Loucy (cell line): ENCODE measurements at regions not wholly inside any gene's neighbourhood (a gene's known extent, or its start where the extent isn't known, plus 50 kb on each side); places are given as distances from the start of the nearest gene placed in this dataset.
"Not testable (repeated sequence)": the region's sequence is repeated elsewhere in the genome, so short reads cannot be mapped to it uniquely, and the experiment has no call there.

Source experiments
- H2AFZ ChIP-seq: fragments of 200-600 bp; sonication (generic); 2 replicates; pipeline ENCODE4 v1.6.0; 2016; ENCODE audit warnings: antibody characterized with exemption, mild to moderate bottlenecking, low read length, moderate library complexity
- H3F3A ChIP-seq: fragments of 200-600 bp; 2 replicates; pipeline ENCODE4 v1.6.0; 2016; ENCODE audit warnings: antibody characterized with exemption, low read depth, mild to moderate bottlenecking
- H3K27me3 ChIP-seq: fragments of 200-600 bp; sonication (generic); 2 replicates; pipeline ENCODE4 v1.6.1; 2014; ENCODE audit warnings: low read length, mild to moderate bottlenecking; ENCODE audit not compliant: insufficient read depth, poor library complexity, severe bottlenecking
- H3K36me3 ChIP-seq: fragments of 200-600 bp; sonication (generic); 2 replicates; pipeline ENCODE4 v1.6.1; 2016; ENCODE audit warnings: low read length; ENCODE audit not compliant: insufficient read depth
- H3K4me1 ChIP-seq: fragments of 200-600 bp; sonication (generic); 2 replicates; pipeline ENCODE4 v1.5.1; 2014; ENCODE audit warnings: low read length, mild to moderate bottlenecking; ENCODE audit not compliant: insufficient read depth, poor library complexity, severe bottlenecking
- H3K4me2 ChIP-seq: fragments of 200-600 bp; sonication (generic); 2 replicates; pipeline ENCODE4 v1.6.0; 2014; ENCODE audit warnings: antibody characterized with exemption, low read length, low read depth, mild to moderate bottlenecking; ENCODE audit not compliant: poor library complexity, severe bottlenecking
- H3K4me3 ChIP-seq: fragments of 200-600 bp; sonication (generic); 2 replicates; pipeline ENCODE4 v1.5.1; 2014; ENCODE audit warnings: low read length, mild to moderate bottlenecking, mixed read lengths; ENCODE audit not compliant: poor library complexity, severe bottlenecking
- H3K79me2 ChIP-seq: fragments of 200-600 bp; sonication (generic); 2 replicates; pipeline ENCODE4 v1.6.1; 2014; ENCODE audit warnings: low read length; ENCODE audit not compliant: insufficient read depth
- H3K9ac ChIP-seq: fragments of 200-600 bp; sonication (generic); 2 replicates; pipeline ENCODE4 v1.6.0; 2014; ENCODE audit warnings: mild to moderate bottlenecking, low read depth, low read length, moderate library complexity; ENCODE audit not compliant: poor library complexity, severe bottlenecking
- H3K9me2 ChIP-seq: fragments of 200-600 bp; sonication (generic); replicated peaks from 2 replicates; pipeline ENCODE4 v1.6.1; 2016; ENCODE audit warnings: low read depth, low read length, mixed read lengths
- H3K9me3 ChIP-seq: fragments of 200-600 bp; sonication (generic); 2 replicates; pipeline ENCODE4 v1.6.1; 2014; ENCODE audit warnings: mild to moderate bottlenecking, antibody characterized with exemption, low read length, low read depth; ENCODE audit not compliant: insufficient read depth
- H4K20me1 ChIP-seq: fragments of 200-600 bp; sonication (generic); 2 replicates; pipeline ENCODE4 v1.6.0; 2014; ENCODE audit warnings: antibody characterized with exemption, low read length, mild to moderate bottlenecking; ENCODE audit not compliant: insufficient read depth, poor library complexity, severe bottlenecking
- CTCF ChIP-seq: fragments of 200-600 bp; sonication (generic); conservative IDR thresholded peaks from 2 replicates; pipeline ENCODE4 v1.5.1; 2014; ENCODE audit warnings: mild to moderate bottlenecking, antibody characterized with exemption, low read length
- EZH2phosphoT487 ChIP-seq: fragments of 200-600 bp; IDR thresholded peaks from 2 replicates; pipeline ENCODE4 v1.6.1; 2018; ENCODE audit warnings: antibody characterized with exemption, mild to moderate bottlenecking, moderate library complexity, borderline replicate concordance

GRCh38 chr20:60101891-60102281, 143.7 kb downstream of the CDH26 start:
- H3K79me2 ChIP-seq = no peaks in the 10 kb centered on the region

GRCh38 chr20:60102665-60103210, 144.5 kb downstream of the CDH26 start:
- Histone ChIP-seq H3K9ac (no peak overlapping the region), H3K9me2 (no peaks in the 10 kb centered on the region), H3F3A (no peaks in the 10 kb centered on the region), H3K4me2 (no peak overlapping the region), H3K9me3 (no peaks in the 10 kb centered on the region; the same call in 1 of the 2 replicates), H3K79me2 (no peaks in the 10 kb centered on the region), H3K27me3 (no peaks in the 10 kb centered on the region), H4K20me1 (no peaks in the 10 kb centered on the region), H3K36me3 (no peaks in the 10 kb centered on the region), H3K4me1 (peaks cover 14% of the 10 kb centered on the region), H3K4me3 (no peak overlapping the region), H2AFZ (no peak overlapping the region)
- no peak for TF ChIP-seq EZH2phosphoT487
- TF ChIP-seq CTCF = no peak

More at GRCh38 chr20:60101891-60102281, 143.7 kb downstream of the CDH26 start:
- no peak overlapping the region for H3K4me2 ChIP-seq
- TF ChIP-seq EZH2phosphoT487 = no peak
- no peak for TF ChIP-seq CTCF
- H3K9ac ChIP-seq = no peak overlapping the region
- H3F3A ChIP-seq = no peaks in the 10 kb centered on the region
- no peaks in the 10 kb centered on the region for H3K36me3 ChIP-seq
- no peaks in the 10 kb centered on the region for H3K9me2 ChIP-seq
- no peak overlapping the region for H3K4me3 ChIP-seq
- no peaks in the 10 kb centered on the region for H4K20me1 ChIP-seq
- H2AFZ ChIP-seq = no peak overlapping the region
- H3K4me1 ChIP-seq = peaks cover 21% of the 10 kb centered on the region
- H3K27me3 ChIP-seq = no peaks in the 10 kb centered on the region
- H3K9me3 ChIP-seq = no peaks in the 10 kb centered on the region; the same call in 1 of the 2 replicates

GRCh38 chr20:60104993-60105803, 147.0 kb downstream of the CDH26 start:
- H3K79me2 ChIP-seq = no peaks in the 10 kb centered on the region
- H3K9ac ChIP-seq = no peak overlapping the region
- no peaks in the 10 kb centered on the region for H3K36me3 ChIP-seq
- TF ChIP-seq EZH2phosphoT487 (no peak), CTCF (no peak)
- no peaks in the 10 kb centered on the region for H3K27me3 ChIP-seq
- no peak overlapping the region for H3K4me2 ChIP-seq
- no peaks in the 10 kb centered on the region for H3K9me2 ChIP-seq
- peaks cover 14% of the 10 kb centered on the region for H3K4me1 ChIP-seq
- no peaks in the 10 kb centered on the region for H3F3A ChIP-seq
- no peak overlapping the region for H3K4me3 ChIP-seq
- H3K9me3 ChIP-seq = no peaks in the 10 kb centered on the region
- no peaks in the 10 kb centered on the region for H4K20me1 ChIP-seq
- H2AFZ ChIP-seq = no peak overlapping the region

GRCh38 chr20:60106186-60106585, 148.0 kb downstream of the CDH26 start:
- H3K4me3 ChIP-seq, H3K36me3 ChIP-seq, H3K27me3 ChIP-seq, H3F3A ChIP-seq, H2AFZ ChIP-seq, H3K9me2 ChIP-seq, H3K4me2 ChIP-seq, H3K4me1 ChIP-seq, H3K79me2 ChIP-seq, H4K20me1 ChIP-seq, H3K9me3 ChIP-seq, H3K9ac ChIP-seq: not testable (repeated sequence)
